ENCODE measurements at regions not wholly inside any gene's neighbourhood (a gene's known extent, or its start where the extent isn't known, plus 50 kb on each side); places are given as distances from the start of the nearest gene placed in this dataset.

GRCh38 chrX:69069876-69070275, 95.4 kb downstream of the PJA1 start:
- intact Hi-C loops (cut with DNase I): loop anchor here (10.0 kb wide), 1 partner anchor 155 kb away; no protein-coding TSS in a partner anchor
- WGBS, 2 donors: 89 to 91% methylated on average over 3 of the region's 3 CpGs

GRCh38 chrX:69069086-69069445, 96.2 kb downstream of the PJA1 start:
- no peaks in the 10 kb centered on the region for H3K36me3 ChIP-seq
- no peaks in the 10 kb centered on the region for H3K9me3 ChIP-seq
- intact Hi-C loops (cut with DNase I): loop anchor here (10.0 kb wide), 1 partner anchor 156 kb away; no protein-coding TSS in a partner anchor
- no peak overlapping the region for H3K4me3 ChIP-seq
- TF ChIP-seq POLR2A (IDR thresholded peaks at IDR 0.05) (no peak), EP300 (IDR thresholded peaks at IDR 0.05) (no peak), POLR2AphosphoS5 (IDR thresholded peaks at IDR 0.05) (no peak), CTCF (IDR thresholded peaks at IDR 0.05) (no peak)
- peaks cover 0 to 10% (median 5%) of the 10 kb centered on the region in 4 donors for H3K4me1 ChIP-seq
- H3K27me3 ChIP-seq: no peaks in the 10 kb centered on the region
- whole genome bisulfite sequencing, 2 donors: 89 to 92% methylated on average over 4 of the region's 4 CpGs
- DNase-seq: peak; percentile 54
- H3K27ac ChIP-seq: no peak overlapping the region

More at GRCh38 chrX:69069876-69070275, 95.4 kb downstream of the PJA1 start:
- Histone ChIP-seq H3K4me3 (no peak overlapping the region), H3K27me3 (no peaks in the 10 kb centered on the region), H3K36me3 (no peaks in the 10 kb centered on the region), H3K4me1 (peaks cover 0 to 10% (median 5%) of the 10 kb centered on the region in 4 donors), H3K27ac (no peak overlapping the region), H3K9me3 (no peaks in the 10 kb centered on the region)
- TF ChIP-seq POLR2A (IDR thresholded peaks at IDR 0.05): no peak
- no peak for TF ChIP-seq EP300 (IDR thresholded peaks at IDR 0.05)
- no peak for TF ChIP-seq POLR2AphosphoS5 (IDR thresholded peaks at IDR 0.05)
- TF ChIP-seq CTCF (IDR thresholded peaks at IDR 0.05): no peak
- no peak for DNase-seq

- Histone ChIP-seq H3K4me1 (peaks cover 0 to 10% (median 5%) of the 10 kb centered on the region in 4 donors), H3K4me3 (no peak overlapping the region), H3K27me3 (no peaks in the 10 kb centered on the region), H3K27ac (no peak overlapping the region), H3K9me3 (no peaks in the 10 kb centered on the region), H3K36me3 (no peaks in the 10 kb centered on the region)
- 87 to 88% methylated on average over 7 of the region's 7 CpGs for WGBS, 2 donors
- intact Hi-C loops (cut with DNase I): loop anchor here (10.0 kb wide), 1 partner anchor 156 kb away; no protein-coding TSS in a partner anchor
- DNase-seq: peak; percentile 28
- TF ChIP-seq POLR2AphosphoS5 (IDR thresholded peaks at IDR 0.05) (no peak), POLR2A (IDR thresholded peaks at IDR 0.05) (no peak), CTCF (IDR thresholded peaks at IDR 0.05) (no peak), EP300 (IDR thresholded peaks at IDR 0.05) (no peak)
These were observed 96.8 kb downstream of the PJA1 start for GRCh38 chrX:69068301-69069085.

GRCh38 chrX:69067841-69068240, 97.4 kb downstream of the PJA1 start:
- H3K9me3 ChIP-seq: no peaks in the 10 kb centered on the region
- H3K27ac ChIP-seq: no peak overlapping the region
- H3K27me3 ChIP-seq: no peaks in the 10 kb centered on the region
- no peak for TF ChIP-seq EP300 (IDR thresholded peaks at IDR 0.05)
- H3K4me3 ChIP-seq: no peak overlapping the region
- H3K36me3 ChIP-seq: no peaks in the 10 kb centered on the region
- peak; percentile 46 for DNase-seq
- intact Hi-C loops (cut with DNase I): loop anchor here (10.0 kb wide), 1 partner anchor 157 kb away; no protein-coding TSS in a partner anchor
- WGBS, 2 donors: 82 to 94% methylated on average over 2 of the region's 2 CpGs
- H3K4me1 ChIP-seq: peaks cover 0 to 10% (median 5%) of the 10 kb centered on the region in 4 donors

GRCh38 chrX:69066966-69067525, 98.2 kb downstream of the PJA1 start:
- Histone ChIP-seq H3K4me1 (peaks cover 0 to 10% (median 5%) of the 10 kb centered on the region in 4 donors), H3K4me3 (no peak overlapping the region), H3K36me3 (no peaks in the 10 kb centered on the region), H3K9me3 (no peaks in the 10 kb centered on the region), H3K27ac (no peak overlapping the region), H3K27me3 (no peaks in the 10 kb centered on the region)
- TF ChIP-seq POLR2AphosphoS5 (IDR thresholded peaks at IDR 0.05) (no peak), POLR2A (IDR thresholded peaks at IDR 0.05) (no peak), EP300 (IDR thresholded peaks at IDR 0.05) (no peak), CTCF (IDR thresholded peaks at IDR 0.05) (no peak)
- 78 to 91% methylated on average over 4 of the region's 4 CpGs for WGBS, 2 donors
- peak; percentile 51 for DNase-seq
- intact Hi-C loops (cut with DNase I): loop anchor here (10.0 kb wide), 1 partner anchor 158 kb away; no protein-coding TSS in a partner anchor

Data from sigmoid colon (tissue), 6 donors.